ENCODE measurements at regions not wholly inside any gene's neighbourhood (a gene's known extent, or its start where the extent isn't known, plus 50 kb on each side); places are given as distances from the start of the nearest gene placed in this dataset.

- H3K27ac ChIP-seq (ENCODE audit: low read depth, low read length, severe bottlenecking): peak overlapping the region; percentile 98
- peaks cover 10% of the 10 kb centered on the region for H3K9me3 ChIP-seq (ENCODE audit: control insufficient read depth, low read length)
- WGBS, 2 experiments (ENCODE audit: insufficient coverage in 2 of 2): 91 to 92% methylated on average over 9 to 11 of the region's 11 CpGs
Measured at GRCh38 chr16:86739808-86740207, 161.5 kb downstream of the FOXL1 start.

GRCh38 chr16:86740298-86740697 lies 161.9 kb downstream of the FOXL1 start:
- H3K4me1 ChIP-seq (ENCODE audit: control insufficient read depth, insufficient read depth, low read length, poor library complexity, severe bottlenecking): peaks cover 46% of the 10 kb centered on the region
- peaks cover 10% of the 10 kb centered on the region for H3K9me3 ChIP-seq (ENCODE audit: control insufficient read depth, low read length)
- no peak overlapping the region for H3K4me3 ChIP-seq (ENCODE audit: extremely low read depth, insufficient read depth, low read length, poor library complexity, severe bottlenecking)
- peak overlapping the region; percentile 98 for H3K27ac ChIP-seq (ENCODE audit: low read depth, low read length, severe bottlenecking)
- 87 to 89% methylated on average over 6 to 10 of the region's 17 CpGs for WGBS, 2 experiments (ENCODE audit: insufficient coverage in 2 of 2)
- H3K36me3 ChIP-seq (ENCODE audit: control insufficient read depth, insufficient read depth, low read length): peaks cover 3% of the 10 kb centered on the region

More at GRCh38 chr16:86739808-86740207, 161.5 kb downstream of the FOXL1 start:
- Histone ChIP-seq H3K4me3 (ENCODE audit: extremely low read depth, insufficient read depth, low read length, poor library complexity, severe bottlenecking) (no peak overlapping the region), H3K36me3 (ENCODE audit: control insufficient read depth, insufficient read depth, low read length) (peaks cover 3% of the 10 kb centered on the region), H3K4me1 (ENCODE audit: control insufficient read depth, insufficient read depth, low read length, poor library complexity, severe bottlenecking) (peaks cover 51% of the 10 kb centered on the region)

GRCh38 chr16:86740906-86741799 lies 162.8 kb downstream of the FOXL1 start:
- WGBS, 2 experiments (ENCODE audit: insufficient coverage in 2 of 2): 13 to 22% methylated on average over 26 of the region's 35 CpGs
- peaks cover 3% of the 10 kb centered on the region for H3K36me3 ChIP-seq (ENCODE audit: control insufficient read depth, insufficient read depth, low read length)

GRCh38 chr16:86747761-86748160 lies 169.4 kb downstream of the FOXL1 start:
- no peak overlapping the region for H3K27ac ChIP-seq (ENCODE audit: low read depth, low read length, severe bottlenecking)
- 80 to 91% methylated on average over 8 to 13 of the region's 13 CpGs for WGBS, 2 experiments (ENCODE audit: insufficient coverage in 2 of 2)
- no peaks in the 10 kb centered on the region for H3K36me3 ChIP-seq (ENCODE audit: control insufficient read depth, insufficient read depth, low read length)
- H3K9me3 ChIP-seq (ENCODE audit: control insufficient read depth, low read length): no peaks in the 10 kb centered on the region
- H3K4me1 ChIP-seq (ENCODE audit: control insufficient read depth, insufficient read depth, low read length, poor library complexity, severe bottlenecking): peaks cover 23% of the 10 kb centered on the region
- H3K4me3 ChIP-seq (ENCODE audit: extremely low read depth, insufficient read depth, low read length, poor library complexity, severe bottlenecking): no peak overlapping the region

More at GRCh38 chr16:86740906-86741799, 162.8 kb downstream of the FOXL1 start:
- Histone ChIP-seq H3K4me3 (ENCODE audit: extremely low read depth, insufficient read depth, low read length, poor library complexity, severe bottlenecking) (peak overlapping the region; percentile 21), H3K27ac (ENCODE audit: low read depth, low read length, severe bottlenecking) (peak overlapping the region; percentile 98), H3K4me1 (ENCODE audit: control insufficient read depth, insufficient read depth, low read length, poor library complexity, severe bottlenecking) (peaks cover 39% of the 10 kb centered on the region), H3K9me3 (ENCODE audit: control insufficient read depth, low read length) (peaks cover 10% of the 10 kb centered on the region)

- Histone ChIP-seq H3K27ac (ENCODE audit: low read depth, low read length, severe bottlenecking) (no peak overlapping the region), H3K4me1 (ENCODE audit: control insufficient read depth, insufficient read depth, low read length, poor library complexity, severe bottlenecking) (peaks cover 23% of the 10 kb centered on the region), H3K36me3 (ENCODE audit: control insufficient read depth, insufficient read depth, low read length) (no peaks in the 10 kb centered on the region), H3K4me3 (ENCODE audit: extremely low read depth, insufficient read depth, low read length, poor library complexity, severe bottlenecking) (no peak overlapping the region), H3K9me3 (ENCODE audit: control insufficient read depth, low read length) (no peaks in the 10 kb centered on the region)
- 90 to 100% methylated on average over 1 to 3 of the region's 3 CpGs for WGBS, 2 experiments (ENCODE audit: insufficient coverage in 2 of 2)
Measured at GRCh38 chr16:86748652-86749051, 170.3 kb downstream of the FOXL1 start.

GRCh38 chr16:86751076-86752030 lies 173.0 kb downstream of the FOXL1 start:
- Histone ChIP-seq H3K27ac (ENCODE audit: low read depth, low read length, severe bottlenecking) (peak overlapping the region; percentile 86), H3K4me3 (ENCODE audit: extremely low read depth, insufficient read depth, low read length, poor library complexity, severe bottlenecking) (no peak overlapping the region), H3K4me1 (ENCODE audit: control insufficient read depth, insufficient read depth, low read length, poor library complexity, severe bottlenecking) (peaks cover 25% of the 10 kb centered on the region), H3K9me3 (ENCODE audit: control insufficient read depth, low read length) (no peaks in the 10 kb centered on the region), H3K36me3 (ENCODE audit: control insufficient read depth, insufficient read depth, low read length) (no peaks in the 10 kb centered on the region)
- WGBS, 2 experiments (ENCODE audit: insufficient coverage in 2 of 2): 92 to 93% methylated on average over 7 to 8 of the region's 12 CpGs

- Histone ChIP-seq H3K4me3 (ENCODE audit: extremely low read depth, insufficient read depth, low read length, poor library complexity, severe bottlenecking) (no peak overlapping the region), H3K4me1 (ENCODE audit: control insufficient read depth, insufficient read depth, low read length, poor library complexity, severe bottlenecking) (peaks cover 36% of the 10 kb centered on the region), H3K36me3 (ENCODE audit: control insufficient read depth, insufficient read depth, low read length) (no peaks in the 10 kb centered on the region), H3K9me3 (ENCODE audit: control insufficient read depth, low read length) (no peaks in the 10 kb centered on the region), H3K27ac (ENCODE audit: low read depth, low read length, severe bottlenecking) (no peak overlapping the region)
- 93 to 96% methylated on average over 20 to 25 of the region's 25 CpGs for WGBS, 2 experiments (ENCODE audit: insufficient coverage in 2 of 2)
Measured at GRCh38 chr16:86752582-86753175, 174.3 kb downstream of the FOXL1 start.

- Histone ChIP-seq H3K4me1 (ENCODE audit: control insufficient read depth, insufficient read depth, low read length, poor library complexity, severe bottlenecking) (peaks cover 37% of the 10 kb centered on the region), H3K9me3 (ENCODE audit: control insufficient read depth, low read length) (no peaks in the 10 kb centered on the region), H3K36me3 (ENCODE audit: control insufficient read depth, insufficient read depth, low read length) (no peaks in the 10 kb centered on the region), H3K4me3 (ENCODE audit: extremely low read depth, insufficient read depth, low read length, poor library complexity, severe bottlenecking) (no peak overlapping the region), H3K27ac (ENCODE audit: low read depth, low read length, severe bottlenecking) (no peak overlapping the region)
- 92 to 94% methylated on average over 13 to 15 of the region's 15 CpGs for WGBS, 2 experiments (ENCODE audit: insufficient coverage in 2 of 2)
Measured at GRCh38 chr16:86753399-86753798, 175.1 kb downstream of the FOXL1 start.

- WGBS, 2 experiments (ENCODE audit: insufficient coverage in 2 of 2): 83 to 89% methylated on average over 12 to 13 of the region's 13 CpGs
- Histone ChIP-seq H3K36me3 (ENCODE audit: control insufficient read depth, insufficient read depth, low read length) (no peaks in the 10 kb centered on the region), H3K4me3 (ENCODE audit: extremely low read depth, insufficient read depth, low read length, poor library complexity, severe bottlenecking) (no peak overlapping the region), H3K4me1 (ENCODE audit: control insufficient read depth, insufficient read depth, low read length, poor library complexity, severe bottlenecking) (peaks cover 55% of the 10 kb centered on the region), H3K27ac (ENCODE audit: low read depth, low read length, severe bottlenecking) (no peak overlapping the region), H3K9me3 (ENCODE audit: control insufficient read depth, low read length) (no peaks in the 10 kb centered on the region)
Measured at GRCh38 chr16:86755571-86756006, 177.2 kb downstream of the FOXL1 start.
